HG03159 (cell line): ENCODE measurements at regions not wholly inside any gene's neighbourhood (a gene's known extent, or its start where the extent isn't known, plus 50 kb on each side); places are given as distances from the start of the nearest gene placed in this dataset.

Experiments used
- ATAC-seq: cut with Tn5 transposase; IDR thresholded peaks from one replicate; pipeline ENCODE4 v1.9.1; 2021; ENCODE audit warnings: mild to moderate bottlenecking, moderate library complexity; ENCODE audit not compliant: unreplicated experiment

- ATAC-seq, result peak; percentile 93
Observed at GRCh38 chr13:110965038-110965754, 50.3 kb upstream of the ANKRD10 start.
